ENCODE measurements at regions not wholly inside any gene's neighbourhood (a gene's known extent, or its start where the extent isn't known, plus 50 kb on each side); places are given as distances from the start of the nearest gene placed in this dataset.

GRCh38 chr18:1213126-1213525 lies 308.5 kb downstream of the ADCYAP1 start:
- Histone ChIP-seq H3K27ac (replicated peaks) (no peak overlapping the region), H3K4me3 (replicated peaks; ENCODE audit: insufficient read depth, low read length) (no peak overlapping the region), H3K27me3 (ENCODE audit: insufficient read depth, poor library complexity, severe bottlenecking) (no peaks in the 10 kb centered on the region)
- TF ChIP-seq SPI1 (IDR thresholded peaks at IDR 0.05; ENCODE audit: borderline replicate concordance, low read depth), result no peak
- DNase-seq (ENCODE audit: low read depth in 1 of 2, low spot score in 1 of 2), result no peak

- Histone ChIP-seq H3K4me3 (replicated peaks; ENCODE audit: insufficient read depth, low read length) (no peak overlapping the region), H3K27me3 (ENCODE audit: insufficient read depth, poor library complexity, severe bottlenecking) (no peaks in the 10 kb centered on the region), H3K27ac (replicated peaks) (no peak overlapping the region)
- DNase-seq (ENCODE audit: low read depth in 1 of 2, low spot score in 1 of 2), result no peak
- TF ChIP-seq POLR2AphosphoS5 (IDR thresholded peaks at IDR 0.05; ENCODE audit: low read depth) (no peak), CTCF (IDR thresholded peaks at IDR 0.05; ENCODE audit: insufficient read depth, low read length) (no peak), GABPA (IDR thresholded peaks at IDR 0.05; ENCODE audit: low read depth) (no peak), REST (IDR thresholded peaks at IDR 0.05; ENCODE audit: insufficient replicate concordance, low read depth) (no peak), SPI1 (IDR thresholded peaks at IDR 0.05; ENCODE audit: borderline replicate concordance, low read depth) (no peak)
Measured at GRCh38 chr18:1222880-1223279, 318.2 kb downstream of the ADCYAP1 start.

- no peak for DNase-seq (ENCODE audit: low read depth in 1 of 2, low spot score in 1 of 2)
- Histone ChIP-seq H3K4me3 (replicated peaks; ENCODE audit: insufficient read depth, low read length) (no peak overlapping the region), H3K27ac (replicated peaks) (no peak overlapping the region), H3K27me3 (ENCODE audit: insufficient read depth, poor library complexity, severe bottlenecking) (no peaks in the 10 kb centered on the region)
- TF ChIP-seq SPI1 (IDR thresholded peaks at IDR 0.05; ENCODE audit: borderline replicate concordance, low read depth) (no peak), CTCF (IDR thresholded peaks at IDR 0.05; ENCODE audit: insufficient read depth, low read length) (no peak), GABPA (IDR thresholded peaks at IDR 0.05; ENCODE audit: low read depth) (no peak), REST (IDR thresholded peaks at IDR 0.05; ENCODE audit: insufficient replicate concordance, low read depth) (no peak), POLR2AphosphoS5 (IDR thresholded peaks at IDR 0.05; ENCODE audit: low read depth) (no peak)
Measured at GRCh38 chr18:1227025-1227424, 322.4 kb downstream of the ADCYAP1 start.

GRCh38 chr18:1229634-1230033 lies 325.0 kb downstream of the ADCYAP1 start:
- no peak overlapping the region for H3K4me3 ChIP-seq (replicated peaks; ENCODE audit: insufficient read depth, low read length)
- no peak for TF ChIP-seq REST (IDR thresholded peaks at IDR 0.05; ENCODE audit: insufficient replicate concordance, low read depth)
- TF ChIP-seq GABPA (IDR thresholded peaks at IDR 0.05; ENCODE audit: low read depth), result no peak
- no peak for TF ChIP-seq CTCF (IDR thresholded peaks at IDR 0.05; ENCODE audit: insufficient read depth, low read length)
- no peak for TF ChIP-seq SPI1 (IDR thresholded peaks at IDR 0.05; ENCODE audit: borderline replicate concordance, low read depth)
- H3K27me3 ChIP-seq (ENCODE audit: insufficient read depth, poor library complexity, severe bottlenecking), result no peaks in the 10 kb centered on the region
- no peak overlapping the region for H3K27ac ChIP-seq (replicated peaks)
- no peak for DNase-seq (ENCODE audit: low read depth in 1 of 2, low spot score in 1 of 2)

Measured in HL-60 (cell line).